Stimulated activated CD4-positive, alpha-beta T cell treated with anti-CD3 and anti-CD28 coated beads, Interleukin-1b, Interleukin-23, amount 100 ng/mL, for 24 hours (primary cell): ENCODE measurements at regions not wholly inside any gene's neighbourhood (a gene's known extent, or its start where the extent isn't known, plus 50 kb on each side); places are given as distances from the start of the nearest gene placed in this dataset.

ENCODE experiments used
- DNase-seq, 4 experiments: peaks; one replicate each; pipeline ENCODE4 v3.0.0-alpha.2; 2020; ENCODE audit warnings: low read depth in 4 of 4, low spot score in 1 of 4

DNA sequence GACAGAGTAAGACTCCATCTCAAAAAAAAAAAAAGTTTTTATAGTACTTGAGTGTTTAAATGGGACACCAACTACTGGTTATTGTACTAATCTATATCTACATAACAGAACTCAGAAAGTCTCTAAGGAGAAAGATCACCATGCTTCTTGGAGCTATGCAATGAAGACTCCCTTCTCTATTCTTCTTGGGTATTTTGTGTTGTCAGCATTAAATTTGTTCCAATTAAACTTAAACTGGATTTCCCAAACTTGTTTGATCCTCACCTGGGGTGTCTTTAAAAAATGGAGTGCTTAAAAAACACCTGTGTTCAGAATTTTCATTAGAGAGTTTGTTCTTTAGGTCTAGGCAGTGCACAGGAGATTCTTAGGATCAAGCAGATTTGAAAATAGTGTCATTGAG lies 536.0 kb downstream of the GATA3 start:
- no peak for DNase-seq

DNA sequence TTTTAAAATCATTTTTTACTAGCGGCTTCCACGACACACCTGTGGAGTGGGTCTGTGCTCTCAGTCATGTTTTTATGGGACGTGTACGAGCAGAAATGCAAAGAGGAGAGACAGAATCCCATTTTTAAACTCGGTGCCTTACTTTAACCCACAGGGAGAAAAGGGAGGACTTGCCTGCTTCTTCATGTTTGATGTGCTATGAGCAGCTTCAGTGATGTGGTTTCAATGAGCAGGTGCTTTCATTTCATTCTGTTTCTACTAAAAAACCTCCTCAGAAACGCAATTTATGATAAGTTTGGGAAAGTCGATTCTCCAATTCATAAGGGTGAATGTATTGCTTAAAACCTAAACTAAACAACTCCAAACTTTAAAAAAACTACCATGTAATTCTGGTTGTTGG lies 537.2 kb downstream of the GATA3 start:
- no peak for DNase-seq

GRCh38 chr10:8594176-8594575 lies 539.7 kb downstream of the GATA3 start:
- no peak for DNase-seq

GRCh38 chr10:8594711-8595110 lies 540.2 kb downstream of the GATA3 start:
- DNase-seq: no peak

DNA sequence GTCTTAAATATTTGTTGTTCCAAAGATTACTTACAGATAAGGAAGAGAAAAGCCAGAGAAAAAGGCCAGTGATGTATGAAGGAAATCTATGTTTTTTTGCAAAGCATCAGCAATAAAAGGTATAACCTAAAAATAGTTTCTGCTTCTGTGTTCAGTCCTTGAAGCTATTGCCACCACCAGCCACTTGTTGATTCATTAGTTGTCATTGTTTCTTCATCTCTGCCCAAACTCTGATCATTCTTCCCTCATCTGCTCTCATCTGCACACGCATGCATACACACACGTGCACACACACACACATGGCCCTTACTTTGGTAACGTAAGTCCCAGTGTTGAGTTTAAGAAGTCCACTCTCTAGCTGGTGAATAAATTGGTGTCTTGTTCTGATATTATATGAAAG lies 540.7 kb downstream of the GATA3 start:
- DNase-seq: no peak

- no peak for DNase-seq
Measured at GRCh38 chr10:8596929-8597472, 542.5 kb downstream of the GATA3 start.

GRCh38 chr10:8600192-8600591 lies 545.7 kb downstream of the GATA3 start:
- no peak for DNase-seq

DNA sequence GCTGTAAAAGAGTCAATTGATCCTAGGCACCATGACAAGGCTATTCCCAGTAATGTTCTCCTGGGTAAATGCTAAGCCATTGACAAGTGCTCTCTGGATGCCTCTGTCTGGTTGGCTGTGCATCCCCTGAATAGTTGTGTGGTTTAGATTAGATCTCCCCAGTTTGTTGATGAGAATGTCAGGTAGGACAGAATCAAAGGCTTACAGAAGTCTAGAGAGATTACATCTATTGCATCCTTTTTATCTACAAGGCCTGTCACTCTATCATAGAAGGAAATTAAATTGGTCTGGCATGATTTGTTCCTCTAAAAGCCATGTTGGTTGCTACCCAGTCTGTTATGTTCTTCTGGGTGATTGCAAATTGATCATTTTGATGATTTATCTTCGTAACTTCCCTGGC lies 548.3 kb downstream of the GATA3 start:
- no peak for DNase-seq

- no peak for DNase-seq
Measured at GRCh38 chr10:8614054-8614565, 559.6 kb downstream of the GATA3 start.

DNA sequence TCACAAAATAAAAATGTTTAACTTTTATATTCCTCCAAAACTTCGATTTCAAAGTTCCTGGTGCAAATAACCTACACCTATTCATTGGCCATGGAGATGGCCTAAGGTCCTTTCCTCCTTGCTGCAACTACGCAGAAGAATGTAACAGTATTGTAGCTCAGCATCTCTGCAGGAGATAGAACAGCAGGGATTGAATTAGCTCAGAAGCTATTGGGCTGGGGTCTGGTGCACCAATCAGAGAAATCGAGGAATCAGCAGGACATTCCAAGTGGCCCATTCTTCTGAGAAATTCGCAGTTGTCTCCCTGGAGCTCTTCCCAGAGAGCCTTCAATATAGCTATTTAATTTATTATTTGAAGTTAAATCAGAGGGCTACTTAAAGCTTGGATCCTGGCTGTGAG lies 560.6 kb downstream of the GATA3 start:
- DNase-seq: no peak

DNA sequence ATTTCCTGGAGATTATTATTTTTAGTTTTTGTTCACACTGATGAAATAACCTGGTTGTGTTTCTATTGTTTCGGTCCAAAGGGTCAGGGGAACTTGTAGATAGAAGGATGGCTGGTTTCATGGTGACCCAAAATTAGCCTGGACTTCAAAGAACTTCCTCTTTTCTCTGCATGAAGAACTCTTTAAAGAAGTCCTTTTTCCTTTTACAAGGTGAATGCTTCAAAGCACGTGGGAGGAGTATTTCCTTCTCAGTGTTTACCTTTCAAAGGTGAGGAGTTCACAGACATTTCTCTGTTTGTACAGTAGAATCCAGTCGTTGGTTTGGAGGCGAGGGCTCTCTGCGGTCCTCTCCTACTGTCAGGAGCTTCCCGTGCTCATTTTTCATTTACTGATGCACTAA lies 561.7 kb downstream of the GATA3 start:
- no peak for DNase-seq

GRCh38 chr10:8617792-8618191 lies 563.3 kb downstream of the GATA3 start:
- DNase-seq: no peak

GRCh38 chr10:8618834-8619233 lies 564.3 kb downstream of the GATA3 start:
- DNase-seq: no peak

DNA sequence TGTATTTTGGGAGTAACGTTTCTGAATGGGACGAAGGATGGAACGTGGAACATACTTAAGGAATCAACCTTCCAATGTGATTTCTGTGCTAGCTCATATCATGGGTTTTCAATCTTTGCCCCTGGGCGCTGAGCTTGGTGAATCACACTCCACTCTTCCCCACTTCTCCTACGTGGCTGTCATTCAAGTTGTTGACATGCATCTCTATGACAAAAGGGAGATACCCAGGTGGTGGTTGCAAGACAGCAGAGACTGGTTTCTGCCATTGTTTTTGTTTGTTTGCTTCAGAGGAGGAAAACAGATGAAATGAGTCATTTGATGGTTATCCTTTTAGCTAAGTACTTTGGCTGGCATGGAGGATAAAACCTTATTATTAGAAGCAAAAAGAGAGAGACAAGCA lies 573.9 kb downstream of the GATA3 start:
- DNase-seq: no peak

- DNase-seq: no peak
Measured at GRCh38 chr10:8633909-8634308, 579.4 kb downstream of the GATA3 start.

GRCh38 chr10:8636371-8636770 lies 581.9 kb downstream of the GATA3 start:
- no peak for DNase-seq

DNA sequence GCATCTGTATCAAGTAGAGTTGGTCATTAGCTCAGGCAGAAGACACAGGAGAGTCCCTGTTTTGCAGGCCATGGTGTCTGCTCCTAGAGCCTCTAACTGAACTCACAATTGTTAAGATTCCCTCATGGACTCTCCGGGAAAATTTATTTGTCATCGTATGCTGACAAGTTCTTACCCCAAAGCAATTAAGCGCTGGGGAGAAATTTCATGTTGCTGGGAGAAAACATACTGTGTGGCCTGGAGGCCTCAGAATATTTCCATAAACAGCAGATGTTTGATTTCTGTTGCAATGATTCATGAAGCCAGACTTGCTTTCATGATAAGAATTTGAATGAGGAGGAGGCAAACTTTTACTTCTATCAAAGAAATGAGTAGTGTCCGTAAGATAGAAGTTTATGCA lies 583.2 kb downstream of the GATA3 start:
- no peak for DNase-seq

DNA sequence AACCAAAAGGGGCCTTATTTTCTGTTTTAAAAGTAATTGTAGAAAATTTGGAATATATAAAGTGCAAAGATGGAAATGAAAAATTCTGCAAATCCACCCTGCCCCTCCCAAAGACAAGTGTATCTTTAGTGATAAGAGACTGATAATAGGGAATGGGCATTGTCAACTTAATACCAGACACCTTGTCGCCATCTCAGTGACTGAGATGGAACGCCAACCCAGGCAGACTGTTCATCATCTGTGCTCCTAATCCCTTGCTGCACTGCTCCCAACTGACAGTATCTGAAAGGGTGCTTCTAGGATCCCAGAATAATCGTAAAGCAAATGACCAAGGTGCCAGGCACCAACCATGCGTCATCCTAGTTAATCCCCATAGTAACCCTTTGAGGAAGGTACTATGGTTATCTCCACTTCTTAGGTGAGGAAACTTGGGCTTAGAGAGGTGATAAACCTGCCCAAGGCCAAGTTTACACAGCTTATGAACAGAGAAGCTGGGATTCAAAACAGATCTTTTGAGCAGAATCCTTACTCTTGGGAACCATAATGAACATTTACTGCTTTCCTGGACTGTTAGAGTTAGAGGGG lies 583.7 kb downstream of the GATA3 start:
- no peak for DNase-seq

DNA sequence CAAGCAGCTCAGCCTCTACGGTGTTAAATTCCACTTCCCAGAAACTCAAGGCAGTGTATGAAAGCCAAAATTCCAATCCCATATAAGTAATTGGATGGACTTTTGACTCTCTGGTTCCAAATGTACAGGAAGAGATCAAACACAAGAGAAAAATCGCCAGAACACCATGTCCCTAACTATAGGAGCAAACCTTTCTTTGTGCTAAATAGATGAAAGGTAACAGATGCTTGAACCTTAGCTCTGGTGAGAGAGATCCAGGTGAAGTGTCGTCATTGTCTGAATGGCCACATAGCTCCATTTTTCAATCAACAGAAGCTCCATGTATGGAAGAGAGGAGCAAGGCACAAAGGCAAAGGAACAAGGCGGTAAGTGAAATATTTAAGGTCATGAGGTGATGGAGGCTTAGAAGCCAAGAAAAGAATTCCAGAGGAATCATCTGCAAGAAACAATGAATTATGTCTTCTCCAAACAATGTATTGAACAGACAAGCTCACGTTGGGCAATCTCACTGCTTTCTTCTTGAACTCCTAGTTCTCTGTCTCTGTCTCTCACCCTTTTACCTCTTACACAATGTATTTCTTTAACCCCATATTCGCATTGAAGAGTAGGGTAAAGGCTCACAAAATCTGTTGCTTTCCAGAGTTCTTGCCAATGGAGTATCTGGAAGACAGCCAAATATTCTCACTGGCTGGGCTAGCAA lies 585.1 kb downstream of the GATA3 start:
- no peak for DNase-seq

DNA sequence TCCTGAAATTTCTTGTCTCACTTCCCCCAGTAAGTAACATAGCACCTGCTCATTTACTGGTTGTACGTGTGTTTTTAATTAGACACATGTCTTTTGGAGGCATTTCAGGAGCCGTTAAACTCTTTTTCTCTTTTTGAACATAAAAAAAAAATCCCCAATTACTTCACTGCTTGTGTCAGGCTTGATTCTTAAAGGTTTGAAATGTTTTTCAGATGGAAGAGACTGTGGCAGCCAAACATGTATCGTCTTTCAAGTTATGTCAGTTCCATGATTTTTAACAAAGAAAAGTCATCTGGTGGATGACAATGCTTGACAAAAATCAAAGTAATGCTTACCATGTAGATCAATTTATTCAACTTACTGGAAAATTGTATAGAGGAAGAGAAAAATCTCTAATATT lies 585.8 kb downstream of the GATA3 start:
- no peak for DNase-seq

GRCh38 chr10:8640878-8641277 lies 586.4 kb downstream of the GATA3 start:
- no peak for DNase-seq

GRCh38 chr10:8656261-8656660 lies 601.8 kb downstream of the GATA3 start:
- no peak for DNase-seq

GRCh38 chr10:8659982-8660381 lies 605.5 kb downstream of the GATA3 start:
- no peak for DNase-seq
